ENCODE measurements at regions not wholly inside any gene's neighbourhood (a gene's known extent, or its start where the extent isn't known, plus 50 kb on each side); places are given as distances from the start of the nearest gene placed in this dataset.

DNA sequence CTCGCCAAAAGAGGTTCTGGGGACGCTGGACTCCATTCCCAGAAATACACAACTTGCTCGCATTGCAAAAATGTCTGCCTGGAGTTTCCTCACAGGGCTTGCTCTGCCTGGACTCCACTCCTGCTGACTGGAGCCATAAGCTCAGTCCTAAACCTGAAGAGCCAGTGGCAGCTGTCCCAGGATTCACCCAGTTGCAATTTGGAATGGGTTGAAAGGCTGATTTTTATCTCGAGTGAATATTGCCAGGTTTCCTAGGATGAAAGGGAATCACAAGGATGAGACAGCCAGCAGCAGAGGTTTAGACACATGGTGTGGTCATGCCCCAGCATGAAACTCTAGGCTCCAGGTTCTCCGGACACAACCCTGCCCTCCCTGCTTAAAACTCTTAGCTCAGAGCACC is 223.3 kb downstream of the BMP7 start:
- no peak for TF ChIP-seq CHD2 (IDR thresholded peaks at IDR 0.05; ENCODE audit: borderline replicate concordance, low read depth, low read length)
- TF ChIP-seq GATAD2B (conservative IDR thresholded peaks at IDR 0.05; ENCODE audit: low read depth), result no peak
- TF ChIP-seq EZH2 (IDR thresholded peaks at IDR 0.05; ENCODE audit: borderline replicate concordance, control insufficient read depth, low read depth, low read length), result no peak
- TF ChIP-seq BCL11A (IDR thresholded peaks at IDR 0.05; ENCODE audit: low read depth, low read length), result no peak
- no peak for TF ChIP-seq JUNB (IDR thresholded peaks at IDR 0.05)
- no peak for TF ChIP-seq ASH2L (IDR thresholded peaks at IDR 0.05; ENCODE audit: borderline replicate concordance, low read depth)
- no peak for TF ChIP-seq ZBTB33 (IDR thresholded peaks at IDR 0.05)
- no peak for TF ChIP-seq RELA (IDR thresholded peaks at IDR 0.05; ENCODE audit: borderline replicate concordance, partially characterized antibody)
- no peak for TF ChIP-seq CEBPB (IDR thresholded peaks at IDR 0.05; ENCODE audit: borderline replicate concordance in 1 of 2, low read depth in 2 of 2, low read length in 2 of 2)
- no peak for TF ChIP-seq E4F1 (IDR thresholded peaks at IDR 0.05; ENCODE audit: borderline replicate concordance, partially characterized antibody)
- no peak for TF ChIP-seq HDAC6 (IDR thresholded peaks at IDR 0.05; ENCODE audit: unreplicated experiment)
- no peak for TF ChIP-seq KDM1A (IDR thresholded peaks at IDR 0.05; ENCODE audit: borderline replicate concordance)
- no peak for TF ChIP-seq NRF1 (conservative IDR thresholded peaks at IDR 0.05; ENCODE audit: low read depth, low read length)
- TF ChIP-seq TCF7 (IDR thresholded peaks at IDR 0.05; ENCODE audit: borderline replicate concordance), result no peak
- TF ChIP-seq USF2 (IDR thresholded peaks at IDR 0.05; ENCODE audit: borderline replicate concordance, low read depth, low read length), result no peak
- TF ChIP-seq PAX5 (IDR thresholded peaks at IDR 0.05; ENCODE audit: borderline replicate concordance, low read depth, low read length), result no peak
- no peak for TF ChIP-seq SREBF1 (IDR thresholded peaks at IDR 0.05; ENCODE audit: low read length)
- TF ChIP-seq MTA2 (IDR thresholded peaks at IDR 0.05; ENCODE audit: low read depth), result no peak
- Histone ChIP-seq H3K79me2 (ENCODE audit: control insufficient read depth, insufficient read depth, low read length) (no peaks in the 10 kb centered on the region), H2AFZ (ENCODE audit: control insufficient read depth, low read depth, low read length) (no peak overlapping the region), H3K9ac (ENCODE audit: control insufficient read depth, insufficient read depth, low read length) (no peak overlapping the region), H3K4me1 (ENCODE audit: control insufficient read depth, insufficient read depth, low read length) (no peaks in the 10 kb centered on the region), H4K20me1 (ENCODE audit: control insufficient read depth, insufficient read depth) (no peaks in the 10 kb centered on the region), H3K27ac (ENCODE audit: control insufficient read depth, insufficient read depth) (no peak overlapping the region), H3K36me3 (ENCODE audit: control insufficient read depth in 2 of 2, insufficient read depth in 2 of 2, low read length in 1 of 2) (no peaks in the 10 kb centered on the region), H3K9me3 (replicated peaks; ENCODE audit: control insufficient read depth, insufficient read depth, low read length) (no peaks in the 10 kb centered on the region), H3K27me3 (replicated peaks in 1 of 2; ENCODE audit: control insufficient read depth in 2 of 2, insufficient read depth in 2 of 2, low read length in 1 of 2) (no peaks in the 10 kb centered on the region; a peak in 2 of 4 replicates), H3K4me2 (ENCODE audit: control insufficient read depth, insufficient read depth) (no peak overlapping the region), H3K4me3 (no peak overlapping the region)
- CTCF ChIA-PET, result interaction anchor here (0.8 kb wide), 1 partner anchor 22 kb away, joined by 4 read pairs; no protein-coding TSS in a partner anchor
- in situ Hi-C loops (cut with MboI) (no loop called here), intact Hi-C loops (cut with micrococcal nuclease; ENCODE audit: unreplicated experiment) (no loop called here)
- no peak for DNase-seq (ENCODE audit: low read depth, low spot score)
- ATAC-seq, result no peak
- RAD21 ChIA-PET (ENCODE audit: unreplicated experiment), result no interaction called here
- SMC1A ChIA-PET (ENCODE audit: uncharacterized antibody, unreplicated experiment), result no interaction called here
- 2% methylated on average over 5 of the region's 5 CpGs for WGBS (ENCODE audit: insufficient coverage, insufficient replicate concordance, low lambda C conversion rate, missing lambda C conversion rate)
- no peak for FAIRE-seq
- BruUV-seq (replicated peaks), result no TSS peak
- POLR2A ChIA-PET, result no interaction called here
